IMR-90 (cell line): ENCODE measurements at regions not wholly inside any gene's neighbourhood (a gene's known extent, or its start where the extent isn't known, plus 50 kb on each side); places are given as distances from the start of the nearest gene placed in this dataset.
"Not testable (repeated sequence)": the region's sequence is repeated elsewhere in the genome, so short reads cannot be mapped to it uniquely, and the experiment has no call there.

Experiments used
- FOS ChIP-seq: fragments of 150-350 bp; IDR thresholded peaks from 2 replicates; pipeline ENCODE4 v1.6.1; 2016; ENCODE audit warnings: low read depth, low read length
- NFE2L2 ChIP-seq: fragments of 150-350 bp; IDR thresholded peaks from 2 replicates; pipeline ENCODE4 v1.6.1; 2016; ENCODE audit warnings: low read depth, mild to moderate bottlenecking, low read length
- POLR2A ChIP-seq: IDR thresholded peaks from 2 replicates; pipeline ENCODE4 v1.6.1; 2012; ENCODE audit warnings: mild to moderate bottlenecking, low read depth, low read length
- RCOR1 ChIP-seq: IDR thresholded peaks from 2 replicates; pipeline ENCODE4 v1.6.1; 2012; ENCODE audit warnings: mild to moderate bottlenecking, low read length, improper control_type of control experiment; ENCODE audit not compliant: insufficient replicate concordance
- RFX5 ChIP-seq: IDR thresholded peaks from 2 replicates; pipeline ENCODE4 v1.8.0; 2012; ENCODE audit warnings: low read depth, mild to moderate bottlenecking, low read length, moderate library complexity
- SMC3 ChIP-seq: fragments of 150-350 bp; IDR thresholded peaks from 2 replicates; pipeline ENCODE4 v1.6.1; 2016; ENCODE audit warnings: low read depth, mild to moderate bottlenecking, antibody characterized with exemption, low read length, moderate library complexity
- TF ChIP-seq, protein P1 (sequence below): conservative IDR thresholded peaks from 2 replicates; pipeline ENCODE4 v1.5.1; 2012; ENCODE audit warnings: mild to moderate bottlenecking, low read depth, low read length, improper control_type of control experiment
- TF ChIP-seq, protein P2 (sequence below): fragments of 150-350 bp; IDR thresholded peaks from 2 replicates; pipeline ENCODE4 v1.6.1; 2016; ENCODE audit warnings: low read depth, mild to moderate bottlenecking, low read length, moderate library complexity, borderline replicate concordance

DNA sequence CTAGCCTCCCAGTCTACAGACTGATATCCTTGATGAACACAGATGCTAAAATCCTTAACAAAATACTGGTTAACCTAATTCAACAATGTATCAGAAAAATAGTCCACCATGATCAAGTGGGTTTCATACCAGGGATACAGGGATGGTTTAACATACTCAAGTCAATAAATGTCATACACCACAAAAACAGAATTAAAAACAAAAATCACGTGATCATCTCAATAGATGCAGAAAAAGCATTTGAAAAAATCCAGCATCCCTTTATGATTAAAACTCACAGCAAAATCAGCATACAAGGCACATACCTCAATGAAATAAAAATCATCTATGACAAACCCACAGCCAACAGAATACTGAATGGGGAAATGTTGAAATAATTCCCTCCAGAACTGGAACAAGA lies 685.7 kb upstream of the DPPA4 start:
- TF ChIP-seq, protein P1, sequence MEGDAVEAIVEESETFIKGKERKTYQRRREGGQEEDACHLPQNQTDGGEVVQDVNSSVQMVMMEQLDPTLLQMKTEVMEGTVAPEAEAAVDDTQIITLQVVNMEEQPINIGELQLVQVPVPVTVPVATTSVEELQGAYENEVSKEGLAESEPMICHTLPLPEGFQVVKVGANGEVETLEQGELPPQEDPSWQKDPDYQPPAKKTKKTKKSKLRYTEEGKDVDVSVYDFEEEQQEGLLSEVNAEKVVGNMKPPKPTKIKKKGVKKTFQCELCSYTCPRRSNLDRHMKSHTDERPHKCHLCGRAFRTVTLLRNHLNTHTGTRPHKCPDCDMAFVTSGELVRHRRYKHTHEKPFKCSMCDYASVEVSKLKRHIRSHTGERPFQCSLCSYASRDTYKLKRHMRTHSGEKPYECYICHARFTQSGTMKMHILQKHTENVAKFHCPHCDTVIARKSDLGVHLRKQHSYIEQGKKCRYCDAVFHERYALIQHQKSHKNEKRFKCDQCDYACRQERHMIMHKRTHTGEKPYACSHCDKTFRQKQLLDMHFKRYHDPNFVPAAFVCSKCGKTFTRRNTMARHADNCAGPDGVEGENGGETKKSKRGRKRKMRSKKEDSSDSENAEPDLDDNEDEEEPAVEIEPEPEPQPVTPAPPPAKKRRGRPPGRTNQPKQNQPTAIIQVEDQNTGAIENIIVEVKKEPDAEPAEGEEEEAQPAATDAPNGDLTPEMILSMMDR, result not testable (repeated sequence)
- not testable (repeated sequence) for TF ChIP-seq FOS, POLR2A, RCOR1, NFE2L2, SMC3, RFX5
- TF ChIP-seq, protein P2, sequence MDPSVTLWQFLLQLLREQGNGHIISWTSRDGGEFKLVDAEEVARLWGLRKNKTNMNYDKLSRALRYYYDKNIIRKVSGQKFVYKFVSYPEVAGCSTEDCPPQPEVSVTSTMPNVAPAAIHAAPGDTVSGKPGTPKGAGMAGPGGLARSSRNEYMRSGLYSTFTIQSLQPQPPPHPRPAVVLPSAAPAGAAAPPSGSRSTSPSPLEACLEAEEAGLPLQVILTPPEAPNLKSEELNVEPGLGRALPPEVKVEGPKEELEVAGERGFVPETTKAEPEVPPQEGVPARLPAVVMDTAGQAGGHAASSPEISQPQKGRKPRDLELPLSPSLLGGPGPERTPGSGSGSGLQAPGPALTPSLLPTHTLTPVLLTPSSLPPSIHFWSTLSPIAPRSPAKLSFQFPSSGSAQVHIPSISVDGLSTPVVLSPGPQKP, result not testable (repeated sequence)
